GM10266 (cell line): ENCODE measurements at regions not wholly inside any gene's neighbourhood (a gene's known extent, or its start where the extent isn't known, plus 50 kb on each side); places are given as distances from the start of the nearest gene placed in this dataset.

Experiments used
- DNase-seq: peaks from one replicate; pipeline ENCODE4 v3.0.0; 2012; ENCODE audit errors: extremely low spot score
- CTCF ChIP-seq: IDR thresholded peaks from 2 replicates; pipeline ENCODE4 v1.5.1; 2012; ENCODE audit warnings: mild to moderate bottlenecking, low read depth; ENCODE audit not compliant: control insufficient read depth, insufficient read depth; ENCODE audit errors: missing control alignments

- no peak for TF ChIP-seq CTCF
- peak; percentile 12 for DNase-seq
Observed at GRCh38 chr13:88919970-88920628, 1248.9 kb downstream of the SLITRK5 start.

- TF ChIP-seq CTCF, result no peak
- DNase-seq, result no peak
Observed at GRCh38 chr13:88925954-88926353, 1254.8 kb downstream of the SLITRK5 start.

GRCh38 chr13:88926890-88927502 lies 1255.8 kb downstream of the SLITRK5 start:
- no peak for TF ChIP-seq CTCF
- DNase-seq, result no peak

GRCh38 chr13:88932950-88933349 lies 1261.8 kb downstream of the SLITRK5 start:
- no peak for DNase-seq
- no peak for TF ChIP-seq CTCF

GRCh38 chr13:88937384-88937783 lies 1266.2 kb downstream of the SLITRK5 start:
- TF ChIP-seq CTCF, result no peak
- no peak for DNase-seq

GRCh38 chr13:88945793-88946192 lies 1274.6 kb downstream of the SLITRK5 start:
- DNase-seq, result no peak
- TF ChIP-seq CTCF, result no peak

GRCh38 chr13:88948501-88948900 lies 1277.3 kb downstream of the SLITRK5 start:
- no peak for TF ChIP-seq CTCF
- no peak for DNase-seq
